CD4-positive, alpha-beta T cell treated with Interleukin-12 subunit alpha and Interleukin-12 subunit beta, for 1 hour (primary cell): ENCODE measurements at regions not wholly inside any gene's neighbourhood (a gene's known extent, or its start where the extent isn't known, plus 50 kb on each side); places are given as distances from the start of the nearest gene placed in this dataset.
A peak's percentile ranks its signal among the peaks of the same experiment; 100 is the strongest.

ENCODE experiments used
- DNase-seq: peaks from one replicate; pipeline ENCODE4 v3.0.0-alpha.2; 2020

- DNase-seq, result no peak
Observed at GRCh38 chr15:101124731-101125451, 127.0 kb downstream of the CHSY1 start.

- DNase-seq, result no peak
Observed at GRCh38 chr15:101123222-101123910, 128.5 kb downstream of the CHSY1 start.

GRCh38 chr15:101122806-101123205 is 129.0 kb downstream of the CHSY1 start:
- no peak for DNase-seq

GRCh38 chr15:101122266-101122665 is 129.6 kb downstream of the CHSY1 start:
- no peak for DNase-seq

- DNase-seq, result peak; percentile 28
Observed at GRCh38 chr15:101121511-101122090, 130.2 kb downstream of the CHSY1 start.

GRCh38 chr15:101120987-101121386 is 130.9 kb downstream of the CHSY1 start:
- no peak for DNase-seq

- no peak for DNase-seq
Observed at GRCh38 chr15:101120473-101120872, 131.4 kb downstream of the CHSY1 start.
